ENCODE measurements at regions not wholly inside any gene's neighbourhood (a gene's known extent, or its start where the extent isn't known, plus 50 kb on each side); places are given as distances from the start of the nearest gene placed in this dataset.

- H3K4me3 ChIP-seq (ENCODE audit: low read depth, poor library complexity, severe bottlenecking) = no peak overlapping the region
- DNase-seq (ENCODE audit: low spot score in 2 of 2) = no peak
- intact Hi-C loops (cut with DNase I; ENCODE audit: low total_unique reads) = no loop called here
- TF ChIP-seq POLR2A (IDR thresholded peaks at IDR 0.05) (no peak), CTCF (IDR thresholded peaks at IDR 0.05) (no peak)
- WGBS, 2 donors = 88 to 94% methylated on average over 1 of the region's 1 CpG
Measured at GRCh38 chr15:46275701-46276100, 640.9 kb downstream of the SQOR start.

- no peak for DNase-seq (ENCODE audit: low spot score in 2 of 2)
- TF ChIP-seq POLR2A (IDR thresholded peaks at IDR 0.05) = no peak
- TF ChIP-seq CTCF (IDR thresholded peaks at IDR 0.05) = no peak
- intact Hi-C loops (cut with DNase I; ENCODE audit: low total_unique reads) = no loop called here
- H3K4me3 ChIP-seq (ENCODE audit: low read depth, poor library complexity, severe bottlenecking) = no peak overlapping the region
Measured at GRCh38 chr15:46277451-46277850, 642.6 kb downstream of the SQOR start.

- no peak overlapping the region for H3K4me3 ChIP-seq (ENCODE audit: low read depth, poor library complexity, severe bottlenecking)
- DNase-seq (ENCODE audit: low spot score in 2 of 2) = no peak
- WGBS, 2 donors = 92 to 94% methylated on average over 5 of the region's 5 CpGs
- no peak for TF ChIP-seq POLR2A (IDR thresholded peaks at IDR 0.05)
- TF ChIP-seq CTCF (IDR thresholded peaks at IDR 0.05) = no peak
- intact Hi-C loops (cut with DNase I; ENCODE audit: low total_unique reads) = no loop called here
Measured at GRCh38 chr15:46278062-46278461, 643.2 kb downstream of the SQOR start.

- no peak for DNase-seq (ENCODE audit: low spot score in 2 of 2)
- intact Hi-C loops (cut with DNase I; ENCODE audit: low total_unique reads) = no loop called here
Measured at GRCh38 chr15:46278486-46279090, 643.8 kb downstream of the SQOR start.

GRCh38 chr15:46280762-46281542 is 646.1 kb downstream of the SQOR start:
- 40 to 42% methylated on average over 4 of the region's 4 CpGs for WGBS, 2 donors
- DNase-seq (ENCODE audit: low spot score in 2 of 2) = no peak
- no peak overlapping the region for H3K4me3 ChIP-seq (ENCODE audit: low read depth, poor library complexity, severe bottlenecking)
- intact Hi-C loops (cut with DNase I; ENCODE audit: low total_unique reads) = no loop called here
- TF ChIP-seq POLR2A (IDR thresholded peaks at IDR 0.05) (no peak), CTCF (IDR thresholded peaks at IDR 0.05) (no peak)

More at GRCh38 chr15:46278486-46279090, 643.8 kb downstream of the SQOR start:
- WGBS, 2 donors = 64 to 70% methylated on average over 5 of the region's 5 CpGs
- no peak overlapping the region for H3K4me3 ChIP-seq (ENCODE audit: low read depth, poor library complexity, severe bottlenecking)
- TF ChIP-seq POLR2A (IDR thresholded peaks at IDR 0.05) (no peak), CTCF (IDR thresholded peaks at IDR 0.05) (no peak)

Data from lower leg skin (tissue), 4 donors.